ENCODE measurements at regions not wholly inside any gene's neighbourhood (a gene's known extent, or its start where the extent isn't known, plus 50 kb on each side); places are given as distances from the start of the nearest gene placed in this dataset.

GRCh38 chr6:169986171-169986847 lies 234.9 kb downstream of the ERMARD start:
- TF ChIP-seq GABPA (IDR thresholded peaks at IDR 0.05; ENCODE audit: low read depth) (no peak), YY1 (IDR thresholded peaks at IDR 0.05; ENCODE audit: low read depth) (no peak), USF2 (IDR thresholded peaks at IDR 0.05; ENCODE audit: borderline replicate concordance, low read depth, low read length) (no peak), TAF1 (IDR thresholded peaks at IDR 0.05; ENCODE audit: borderline replicate concordance, low read depth, low read length) (no peak), MEF2A (IDR thresholded peaks at IDR 0.05; ENCODE audit: borderline replicate concordance, low read depth) (no peak), EZH2phosphoT487 (IDR thresholded peaks at IDR 0.05; ENCODE audit: borderline replicate concordance, low read depth) (no peak), SMC3 (IDR thresholded peaks at IDR 0.05; ENCODE audit: low read depth, low read length) (no peak), RCOR1 (IDR thresholded peaks at IDR 0.05; ENCODE audit: low read length) (no peak), RAD21 (IDR thresholded peaks at IDR 0.05; ENCODE audit: low read length) (no peak), PBX3 (IDR thresholded peaks at IDR 0.05) (no peak), USF1 (IDR thresholded peaks at IDR 0.05; ENCODE audit: borderline replicate concordance, low read depth) (no peak), JUND (IDR thresholded peaks at IDR 0.05) (no peak)
- ChIA-PET CTCF (interaction anchor here (0.7 kb wide), 1 partner anchor 154 kb away, joined by 5 read pairs; no protein-coding TSS in a partner anchor), POLR2A (no interaction called here)
- H3K4me1 ChIP-seq (ENCODE audit: control insufficient read depth in 1 of 2, insufficient read depth in 2 of 2, low read depth in 1 of 2, low read length in 1 of 2) = no peaks in the 10 kb centered on the region; a peak in 1 of 4 replicates
- 63% methylated on average over 19 of the region's 30 CpGs for WGBS (ENCODE audit: low lambda C conversion rate)
- H4K20me1 ChIP-seq (ENCODE audit: insufficient read depth) = no peaks in the 10 kb centered on the region
- no peak overlapping the region for H2AFZ ChIP-seq (ENCODE audit: low read depth)
- no peaks in the 10 kb centered on the region for H3K9me2 ChIP-seq
- H3K4me2 ChIP-seq = no peak overlapping the region
- no peaks in the 10 kb centered on the region for H3K9me3 ChIP-seq
- H3K27me3 ChIP-seq (ENCODE audit: insufficient read depth) = no peaks in the 10 kb centered on the region
- no peak overlapping the region for H3K9ac ChIP-seq
- H3K36me3 ChIP-seq (replicated peaks in 1 of 2; ENCODE audit: control insufficient read depth in 1 of 2, insufficient read depth in 2 of 2, low read length in 1 of 2) = no peaks in the 10 kb centered on the region
- H3K27ac ChIP-seq (ENCODE audit: low read depth in 2 of 2, low read length in 1 of 2) = no peak overlapping the region
- H3F3A ChIP-seq (replicated peaks; ENCODE audit: insufficient read depth) = no peaks in the 10 kb centered on the region
- no peaks in the 10 kb centered on the region for H3K79me2 ChIP-seq (ENCODE audit: insufficient read depth)
- no peak for DNase-seq
- H3K4me3 ChIP-seq (ENCODE audit: low read depth in 2 of 2, low read length in 1 of 2) = no peak overlapping the region

- no peak for DNase-seq
- ChIA-PET CTCF (interaction anchor here (0.7 kb wide), 1 partner anchor 153 kb away, joined by 5 read pairs; no protein-coding TSS in a partner anchor), POLR2A (no interaction called here)
- Histone ChIP-seq H3K4me1 (ENCODE audit: control insufficient read depth in 1 of 2, insufficient read depth in 2 of 2, low read depth in 1 of 2, low read length in 1 of 2) (no peaks in the 10 kb centered on the region; a peak in 1 of 4 replicates), H3K4me3 (ENCODE audit: low read depth in 2 of 2, low read length in 1 of 2) (no peak overlapping the region), H3K9me2 (no peaks in the 10 kb centered on the region), H3K9me3 (no peaks in the 10 kb centered on the region), H4K20me1 (ENCODE audit: insufficient read depth) (no peaks in the 10 kb centered on the region), H3K4me2 (no peak overlapping the region), H3K9ac (no peak overlapping the region), H2AFZ (ENCODE audit: low read depth) (no peak overlapping the region), H3K79me2 (ENCODE audit: insufficient read depth) (no peaks in the 10 kb centered on the region), H3K36me3 (replicated peaks in 1 of 2; ENCODE audit: control insufficient read depth in 1 of 2, insufficient read depth in 2 of 2, low read length in 1 of 2) (no peaks in the 10 kb centered on the region), H3K27me3 (ENCODE audit: insufficient read depth) (no peaks in the 10 kb centered on the region), H3K27ac (ENCODE audit: low read depth in 2 of 2, low read length in 1 of 2) (no peak overlapping the region), H3F3A (replicated peaks; ENCODE audit: insufficient read depth) (no peaks in the 10 kb centered on the region)
- WGBS (ENCODE audit: low lambda C conversion rate) = 52% methylated on average over 16 of the region's 38 CpGs
- TF ChIP-seq FOSL2 (IDR thresholded peaks at IDR 0.05; ENCODE audit: borderline replicate concordance, low read depth) (no peak), TEAD4 (IDR thresholded peaks at IDR 0.05; ENCODE audit: borderline replicate concordance, insufficient read depth) (no peak), RXRA (IDR thresholded peaks at IDR 0.05; ENCODE audit: borderline replicate concordance, low read depth) (no peak), TAF1 (IDR thresholded peaks at IDR 0.05; ENCODE audit: borderline replicate concordance, low read depth, low read length) (no peak), RAD21 (IDR thresholded peaks at IDR 0.05; ENCODE audit: low read length) (no peak), USF2 (IDR thresholded peaks at IDR 0.05; ENCODE audit: borderline replicate concordance, low read depth, low read length) (no peak), ZBTB33 (IDR thresholded peaks at IDR 0.05; ENCODE audit: borderline replicate concordance, low read depth) (no peak), SIN3A (IDR thresholded peaks at IDR 0.05; ENCODE audit: borderline replicate concordance, low read depth, low read length) (no peak)
Observed at GRCh38 chr6:169985121-169986015, 233.9 kb downstream of the ERMARD start.

Measured in SK-N-SH (cell line).